Activated B cell treated with CpG ODN at 0.5 μM for 24 hours (primary cell): ENCODE measurements at regions not wholly inside any gene's neighbourhood (a gene's known extent, or its start where the extent isn't known, plus 50 kb on each side); places are given as distances from the start of the nearest gene placed in this dataset.
"Not testable (repeated sequence)": the region's sequence is repeated elsewhere in the genome, so short reads cannot be mapped to it uniquely, and the experiment has no call there.

Experiments
- ATAC-seq: fragments of 200-7000 bp; cut with Tn5 transposase; one replicate; pipeline ENCODE4 v1.10.0; 2021; ENCODE audit warnings: low read depth, mild to moderate bottlenecking, moderate library complexity
- CTCF ChIA-PET: fragments of 350-600 bp; sonication (Branson Sonifier 250); formaldehyde crosslinking; loops from one replicate; lab custom pipeline; 2021; ENCODE audit warnings: antibody characterized with exemption; lab: Charles Lee
- POLR2A ChIA-PET: fragments of 350-600 bp; sonication (Branson Sonifier 250); formaldehyde crosslinking; loops from one replicate; lab custom pipeline; 2021; ENCODE audit warnings: antibody characterized with exemption; lab: Charles Lee
- DNase-seq: peaks from one replicate; pipeline ENCODE4 v3.0.0; 2022
- H3K27ac Mint-ChIP-seq: one replicate; pipeline ENCODE4 v1.8.0; 2020; ENCODE audit warnings: mixed read lengths
- H3K27me3 Mint-ChIP-seq: one replicate; pipeline ENCODE4 v1.8.0; 2021; ENCODE audit warnings: mixed read lengths
- H3K36me3 Mint-ChIP-seq: one replicate; pipeline ENCODE4 v1.8.0; 2021; ENCODE audit warnings: low read depth, mixed read lengths
- H3K4me1 Mint-ChIP-seq: one replicate; pipeline ENCODE4 v1.8.0; 2021; ENCODE audit warnings: mixed read lengths
- H3K4me3 Mint-ChIP-seq: one replicate; pipeline ENCODE4 v1.8.0; 2020; ENCODE audit warnings: mild to moderate bottlenecking, mixed read lengths
- H3K9me3 Mint-ChIP-seq: one replicate; pipeline ENCODE4 v1.8.0; 2020; ENCODE audit warnings: mixed read lengths
- CTCF ChIP-seq: fragments of 200-600 bp; IDR thresholded peaks from one replicate; pipeline ENCODE4 v1.8.0; 2022; ENCODE audit warnings: antibody characterized with exemption, mild to moderate bottlenecking
- intact Hi-C: fragments of 100-400 bp; cut with micrococcal nuclease; formaldehyde crosslinking; loops from one replicate; pipeline ENCODE4 v1.15.1; 2024

GRCh38 chr2:131682122-131682944 lies 154.6 kb downstream of the CCDC74A start:
- POLR2A ChIA-PET: interaction anchor here (1.4 kb wide), 2 partner anchors 9 to 190 kb away, joined by 9 to 12 read pairs; partner anchors contain the start of gene MZT2A
- H3K9me3 Mint-ChIP-seq: no peaks in the 10 kb centered on the region
- TF ChIP-seq CTCF: no peak

GRCh38 chr2:131682945-131683330 lies 155.2 kb downstream of the CCDC74A start:
- Mint-ChIP-seq H3K36me3 (peaks cover 25% of the 10 kb centered on the region), H3K27ac (peak overlapping the region; percentile 82), H3K4me1 (peaks cover 29% of the 10 kb centered on the region), H3K4me3 (peak overlapping the region; percentile 89)
- not testable (repeated sequence) for H3K27me3 Mint-ChIP-seq, H3K9me3 Mint-ChIP-seq, DNase-seq, ATAC-seq
- ChIA-PET POLR2A (interaction anchor here (1.4 kb wide), 1 partner anchor 190 kb away, joined by 9 read pairs; the partner anchor contains the start of gene MZT2A), CTCF (interaction anchor here (1.7 to 4.0 kb wide), 2 partner anchors 10 to 190 kb away, joined by 6 to 35 read pairs; partner anchors contain the start of gene MZT2A)
- intact Hi-C loops: loop anchor here (1.0 to 2.0 kb wide), 2 partner anchors 10 to 578 kb away; partner anchors contain the start of gene PLEKHB2

More at GRCh38 chr2:131682122-131682944, 154.6 kb downstream of the CCDC74A start:
- DNase-seq (peak; percentile 59), ATAC-seq (peak; percentile 99)
- peaks cover 19% of the 10 kb centered on the region for H3K36me3 Mint-ChIP-seq
- H3K4me3 Mint-ChIP-seq: peak overlapping the region; percentile 89
- H3K27me3 Mint-ChIP-seq: no peaks in the 10 kb centered on the region
- intact Hi-C loops: loop anchor here (1.0 to 2.0 kb wide), 2 partner anchors 9 to 578 kb away; partner anchors contain the start of gene PLEKHB2
- peaks cover 29% of the 10 kb centered on the region for H3K4me1 Mint-ChIP-seq
- peak overlapping the region; percentile 82 for H3K27ac Mint-ChIP-seq
- CTCF ChIA-PET: interaction anchor here (0.9 to 4.0 kb wide), 5 partner anchors 9 to 269 kb away, joined by 3 to 35 read pairs (median 5); partner anchors contain the start of gene MZT2A

GRCh38 chr2:131684631-131685316 lies 157.1 kb downstream of the CCDC74A start:
- H3K4me3 Mint-ChIP-seq, H3K27me3 Mint-ChIP-seq, DNase-seq, intact Hi-C loops, POLR2A ChIA-PET, H3K27ac Mint-ChIP-seq, H3K9me3 Mint-ChIP-seq, ATAC-seq: not testable (repeated sequence)
- CTCF ChIA-PET: interaction anchor here (4.0 kb wide), 1 partner anchor 12 kb away, joined by 35 read pairs; no protein-coding TSS in a partner anchor
- H3K36me3 Mint-ChIP-seq: peaks cover 38% of the 10 kb centered on the region
- H3K4me1 Mint-ChIP-seq: peaks cover 29% of the 10 kb centered on the region

- Mint-ChIP-seq H3K4me1 (peaks cover 21% of the 10 kb centered on the region), H3K36me3 (peaks cover 51% of the 10 kb centered on the region)
- DNase-seq, H3K27me3 Mint-ChIP-seq, H3K27ac Mint-ChIP-seq, H3K9me3 Mint-ChIP-seq, POLR2A ChIA-PET, H3K4me3 Mint-ChIP-seq, intact Hi-C loops, ATAC-seq: not testable (repeated sequence)
- CTCF ChIA-PET: interaction anchor here (0.9 kb wide), 1 partner anchor 13 kb away, joined by 3 read pairs; no protein-coding TSS in a partner anchor
Observed at GRCh38 chr2:131686164-131686893, 158.6 kb downstream of the CCDC74A start.

GRCh38 chr2:131686894-131687238 lies 159.2 kb downstream of the CCDC74A start:
- H3K4me3 Mint-ChIP-seq: not testable (repeated sequence)

GRCh38 chr2:131689066-131689465 lies 161.4 kb downstream of the CCDC74A start:
- H3K36me3 Mint-ChIP-seq: peaks cover 51% of the 10 kb centered on the region
- CTCF ChIA-PET, intact Hi-C loops, POLR2A ChIA-PET, H3K9me3 Mint-ChIP-seq, H3K27ac Mint-ChIP-seq, H3K27me3 Mint-ChIP-seq, H3K4me1 Mint-ChIP-seq, H3K4me3 Mint-ChIP-seq, ATAC-seq, DNase-seq: not testable (repeated sequence)

More at GRCh38 chr2:131686894-131687238, 159.2 kb downstream of the CCDC74A start:
- intact Hi-C loops, H3K27me3 Mint-ChIP-seq, POLR2A ChIA-PET, H3K27ac Mint-ChIP-seq, H3K9me3 Mint-ChIP-seq, ATAC-seq, DNase-seq, CTCF ChIA-PET: not testable (repeated sequence)
- peaks cover 19% of the 10 kb centered on the region for H3K4me1 Mint-ChIP-seq
- H3K36me3 Mint-ChIP-seq: peaks cover 51% of the 10 kb centered on the region

- H3K4me3 Mint-ChIP-seq, intact Hi-C loops, H3K9me3 Mint-ChIP-seq, H3K27ac Mint-ChIP-seq, CTCF ChIA-PET, H3K36me3 Mint-ChIP-seq, ATAC-seq, POLR2A ChIA-PET, H3K4me1 Mint-ChIP-seq, H3K27me3 Mint-ChIP-seq, DNase-seq: not testable (repeated sequence)
Observed at GRCh38 chr2:131711268-131711667, 183.6 kb downstream of the CCDC74A start.

- intact Hi-C loops, H3K36me3 Mint-ChIP-seq, CTCF ChIA-PET, H3K4me1 Mint-ChIP-seq, H3K27ac Mint-ChIP-seq, DNase-seq, POLR2A ChIA-PET, H3K9me3 Mint-ChIP-seq, H3K4me3 Mint-ChIP-seq, ATAC-seq, H3K27me3 Mint-ChIP-seq: not testable (repeated sequence)
Observed at GRCh38 chr2:131717907-131718306, 190.2 kb downstream of the CCDC74A start.

GRCh38 chr2:131721163-131721562 lies 193.5 kb downstream of the CCDC74A start:
- intact Hi-C loops, CTCF ChIA-PET, H3K4me3 Mint-ChIP-seq, DNase-seq, ATAC-seq, H3K27me3 Mint-ChIP-seq, H3K27ac Mint-ChIP-seq, H3K9me3 Mint-ChIP-seq, H3K4me1 Mint-ChIP-seq, POLR2A ChIA-PET: not testable (repeated sequence)
- H3K36me3 Mint-ChIP-seq: peaks cover 17% of the 10 kb centered on the region

- CTCF ChIA-PET, intact Hi-C loops, POLR2A ChIA-PET, H3K4me1 Mint-ChIP-seq, ATAC-seq, DNase-seq, H3K27ac Mint-ChIP-seq, H3K27me3 Mint-ChIP-seq, H3K9me3 Mint-ChIP-seq, H3K4me3 Mint-ChIP-seq: not testable (repeated sequence)
- H3K36me3 Mint-ChIP-seq: peaks cover 17% of the 10 kb centered on the region
Observed at GRCh38 chr2:131722256-131722655, 194.6 kb downstream of the CCDC74A start.
